ENCODE measurements at regions not wholly inside any gene's neighbourhood (a gene's known extent, or its start where the extent isn't known, plus 50 kb on each side); places are given as distances from the start of the nearest gene placed in this dataset.

DNA sequence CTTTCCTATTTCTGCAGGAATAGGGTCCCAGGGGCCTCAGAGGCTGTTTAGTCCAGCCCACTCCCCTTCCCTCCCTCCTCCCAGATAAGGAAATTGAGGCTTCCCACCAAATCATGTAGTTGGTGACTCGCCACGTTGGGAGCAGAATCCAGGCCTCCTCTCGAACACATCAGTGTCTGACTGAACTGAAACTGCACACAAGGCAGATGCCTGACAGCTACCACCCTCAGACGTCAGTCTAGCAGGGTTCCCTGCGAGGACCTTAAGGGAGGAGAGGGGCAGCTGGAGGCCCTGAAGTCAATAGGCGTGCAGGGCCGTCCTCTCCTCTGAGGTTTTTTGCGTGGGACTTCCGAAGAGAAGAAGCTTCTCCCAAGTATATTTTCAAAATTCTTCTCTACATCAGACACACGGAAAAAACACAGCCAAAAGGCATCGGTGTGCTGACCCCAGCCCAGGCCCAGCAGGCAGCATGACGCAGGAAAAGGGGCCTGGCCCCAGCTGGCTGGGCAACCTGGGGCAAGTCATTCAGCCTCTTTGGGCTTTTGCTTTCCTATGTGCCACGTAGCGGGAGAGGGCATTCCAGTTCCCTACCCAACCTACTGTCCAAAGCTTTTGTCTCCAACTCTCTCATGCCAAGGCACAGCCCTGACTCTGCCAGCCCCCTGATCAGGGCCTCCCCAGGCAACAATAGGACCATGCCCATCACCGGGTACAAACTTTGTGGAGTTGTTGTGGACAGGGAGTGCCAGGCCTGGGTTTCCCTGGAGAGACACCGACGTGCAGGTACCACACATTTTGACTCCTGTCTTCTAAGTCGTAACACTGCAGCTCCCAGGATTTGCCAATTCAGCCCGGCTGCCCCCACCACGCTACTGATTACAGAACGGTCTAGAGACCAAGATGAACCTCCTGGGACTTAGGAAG is 283.1 kb downstream of the XXYLT1 start:
- TF ChIP-seq, protein P1, sequence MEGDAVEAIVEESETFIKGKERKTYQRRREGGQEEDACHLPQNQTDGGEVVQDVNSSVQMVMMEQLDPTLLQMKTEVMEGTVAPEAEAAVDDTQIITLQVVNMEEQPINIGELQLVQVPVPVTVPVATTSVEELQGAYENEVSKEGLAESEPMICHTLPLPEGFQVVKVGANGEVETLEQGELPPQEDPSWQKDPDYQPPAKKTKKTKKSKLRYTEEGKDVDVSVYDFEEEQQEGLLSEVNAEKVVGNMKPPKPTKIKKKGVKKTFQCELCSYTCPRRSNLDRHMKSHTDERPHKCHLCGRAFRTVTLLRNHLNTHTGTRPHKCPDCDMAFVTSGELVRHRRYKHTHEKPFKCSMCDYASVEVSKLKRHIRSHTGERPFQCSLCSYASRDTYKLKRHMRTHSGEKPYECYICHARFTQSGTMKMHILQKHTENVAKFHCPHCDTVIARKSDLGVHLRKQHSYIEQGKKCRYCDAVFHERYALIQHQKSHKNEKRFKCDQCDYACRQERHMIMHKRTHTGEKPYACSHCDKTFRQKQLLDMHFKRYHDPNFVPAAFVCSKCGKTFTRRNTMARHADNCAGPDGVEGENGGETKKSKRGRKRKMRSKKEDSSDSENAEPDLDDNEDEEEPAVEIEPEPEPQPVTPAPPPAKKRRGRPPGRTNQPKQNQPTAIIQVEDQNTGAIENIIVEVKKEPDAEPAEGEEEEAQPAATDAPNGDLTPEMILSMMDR (IDR thresholded peaks at IDR 0.05; ENCODE audit: borderline replicate concordance, extremely low read depth, low read length, poor library complexity, severe bottlenecking) = no peak
- TF ChIP-seq EZH2 (IDR thresholded peaks at IDR 0.05; ENCODE audit: borderline replicate concordance, low read depth, low read length, severe bottlenecking) = no peak
